GM12892 (cell line): ENCODE measurements at regions not wholly inside any gene's neighbourhood (a gene's known extent, or its start where the extent isn't known, plus 50 kb on each side); places are given as distances from the start of the nearest gene placed in this dataset.

Source experiments
- POLR2A ChIP-seq: IDR thresholded peaks from 2 replicates; pipeline ENCODE4 v1.6.1; 2011; ENCODE audit warnings: low read depth, low read length, control low read depth
- POLR2AphosphoS5 ChIP-seq: IDR thresholded peaks from 2 replicates; pipeline ENCODE4 v1.6.1; 2011; ENCODE audit warnings: low read depth, low read length, control low read depth

- TF ChIP-seq POLR2A (no peak), POLR2AphosphoS5 (no peak)
Measured at GRCh38 chrX:126065901-126066660, 100.0 kb downstream of the DCAF12L2 start.
